Ureter (tissue), 1 donor: ENCODE measurements at regions not wholly inside any gene's neighbourhood (a gene's known extent, or its start where the extent isn't known, plus 50 kb on each side); places are given as distances from the start of the nearest gene placed in this dataset.

Experiments
- DNase-seq: peaks from one replicate; pipeline ENCODE4 v3.0.0-alpha.2; 2020; ENCODE audit warnings: low spot score
- donor health status: DM: yes; HTN: yes; CAD: no.

GRCh38 chr6:7468382-7469081 is 72.9 kb upstream of the DSP start:
- DNase-seq, result no peak

- DNase-seq, result no peak
Observed at GRCh38 chr6:7469696-7470095, 71.8 kb upstream of the DSP start.

DNA sequence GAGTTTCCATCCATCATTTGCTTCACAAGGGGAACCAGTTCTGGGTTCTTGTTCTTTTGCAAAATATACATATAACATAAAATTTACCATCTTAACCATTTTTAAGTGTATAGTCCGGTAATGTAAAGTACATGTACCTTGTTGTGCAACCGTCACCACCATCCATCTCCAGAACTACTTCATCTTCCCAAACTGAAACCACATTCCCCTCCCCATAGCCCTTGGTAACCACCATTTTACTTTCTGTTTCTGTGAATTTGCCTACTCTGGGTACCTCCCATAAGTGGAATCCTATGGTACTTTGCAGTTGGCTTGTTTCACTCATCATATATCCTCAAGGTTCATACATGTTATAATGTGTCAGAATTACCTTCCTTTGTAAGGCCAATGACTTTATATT is 70.3 kb upstream of the DSP start:
- DNase-seq, result no peak

DNA sequence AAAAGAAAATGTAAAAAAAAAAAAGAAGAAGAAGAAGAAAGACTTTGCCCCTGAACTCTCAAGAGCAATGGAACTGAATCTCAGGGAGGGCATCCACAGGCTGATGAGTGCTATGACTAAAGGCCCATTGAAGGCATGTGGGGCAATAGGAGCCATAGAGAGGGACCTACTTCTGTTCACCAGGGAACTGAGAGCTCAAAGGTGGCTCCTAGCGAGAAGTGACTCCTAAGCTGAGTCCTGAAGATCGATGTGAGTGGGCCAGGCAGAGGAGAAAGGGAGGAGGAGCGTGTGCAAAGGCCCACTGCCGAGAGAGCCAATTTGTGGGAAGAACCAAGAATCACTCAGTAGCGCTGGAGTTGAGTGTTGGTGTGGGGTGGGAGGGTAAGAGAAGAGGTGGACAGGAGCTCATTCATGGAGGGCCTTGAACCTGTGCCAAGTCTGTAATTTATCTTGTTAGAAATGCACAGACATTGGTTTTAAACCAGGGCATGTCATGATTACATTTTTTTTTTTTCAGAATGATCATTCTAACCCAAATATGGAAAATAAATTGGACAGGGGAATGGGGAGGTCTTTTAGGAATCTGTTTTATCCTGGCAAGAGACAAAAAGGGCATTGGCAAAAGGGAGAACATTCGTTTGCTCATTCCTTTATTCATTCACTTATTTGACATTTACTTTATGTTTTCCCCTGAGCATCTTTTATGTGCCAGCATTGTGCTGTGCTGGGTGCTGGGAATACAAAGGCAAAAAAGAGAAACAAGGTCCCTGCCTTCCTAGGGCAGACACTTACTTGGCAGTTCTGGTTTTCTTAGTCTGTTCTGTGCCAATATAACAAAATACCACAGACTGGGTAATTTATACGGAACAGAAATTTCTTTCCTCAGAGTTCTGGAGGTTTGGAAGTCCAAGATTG is 67.4 kb upstream of the DSP start:
- no peak for DNase-seq

GRCh38 chr6:7475081-7475480 is 66.4 kb upstream of the DSP start:
- DNase-seq, result no peak

GRCh38 chr6:7479801-7480266 is 61.6 kb upstream of the DSP start:
- peak; percentile 70 for DNase-seq

GRCh38 chr6:7484666-7485065 is 56.8 kb upstream of the DSP start:
- no peak for DNase-seq

DNA sequence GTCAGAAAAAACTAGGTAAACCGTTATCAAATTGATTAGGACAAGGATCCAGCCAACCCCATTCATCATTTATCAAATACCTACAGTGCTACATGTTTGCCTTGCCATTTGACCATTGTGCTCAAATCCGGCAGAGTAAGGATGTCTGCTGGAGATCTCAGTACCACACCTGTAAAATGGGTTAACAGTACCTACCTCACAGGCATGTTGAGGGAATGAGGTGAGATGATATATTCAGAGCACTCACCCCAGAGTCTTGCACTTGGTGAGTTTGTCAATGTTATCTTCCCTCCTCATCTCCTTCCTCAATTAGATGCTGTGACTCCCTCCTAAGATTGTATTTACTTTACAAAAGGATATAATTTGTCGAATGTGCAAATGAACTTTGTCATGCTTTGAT is 54.5 kb upstream of the DSP start:
- no peak for DNase-seq

GRCh38 chr6:7488494-7488893 is 53.0 kb upstream of the DSP start:
- DNase-seq, result no peak

GRCh38 chr6:7489376-7489775 is 52.1 kb upstream of the DSP start:
- no peak for DNase-seq
